Fibroblast of peridontal ligament (primary cell): ENCODE measurements at regions not wholly inside any gene's neighbourhood (a gene's known extent, or its start where the extent isn't known, plus 50 kb on each side); places are given as distances from the start of the nearest gene placed in this dataset.
"Not testable (repeated sequence)": the region's sequence is repeated elsewhere in the genome, so short reads cannot be mapped to it uniquely, and the experiment has no call there.

Source experiments
- DNase-seq: peaks from one replicate; pipeline ENCODE4 v3.0.0-alpha.2; 2010; ENCODE audit errors: extremely low read depth

DNA sequence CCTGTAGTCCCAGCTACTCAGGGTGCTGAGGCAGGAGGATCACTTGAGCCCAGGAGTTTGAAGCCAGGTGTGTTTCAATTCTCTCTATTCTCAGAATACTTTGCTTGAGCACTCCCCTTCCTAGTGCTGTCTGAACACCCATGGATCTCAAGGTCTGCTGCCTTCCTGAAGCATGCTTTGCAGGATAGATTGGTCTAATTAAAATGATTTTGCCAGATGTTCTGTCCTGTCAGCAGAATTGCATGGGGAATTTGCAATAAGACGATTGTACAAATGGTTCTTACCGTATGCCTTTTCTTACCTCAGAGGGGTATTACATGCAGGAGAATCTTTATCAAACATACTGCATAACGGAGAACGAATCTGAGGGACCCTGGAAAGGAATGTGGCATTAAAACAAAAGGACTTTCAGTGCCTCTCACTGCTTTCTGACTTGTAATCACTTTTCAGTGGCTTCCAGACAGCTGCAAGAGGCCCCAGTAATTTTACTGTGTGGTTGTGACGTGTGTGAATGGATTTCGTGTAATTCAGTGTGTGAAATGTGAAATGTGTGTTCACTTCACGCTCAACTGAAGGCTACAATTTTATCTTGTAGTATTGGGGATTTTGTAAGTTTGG, 587.2 kb upstream of the SEMA6A start:
- no peak for DNase-seq

DNA sequence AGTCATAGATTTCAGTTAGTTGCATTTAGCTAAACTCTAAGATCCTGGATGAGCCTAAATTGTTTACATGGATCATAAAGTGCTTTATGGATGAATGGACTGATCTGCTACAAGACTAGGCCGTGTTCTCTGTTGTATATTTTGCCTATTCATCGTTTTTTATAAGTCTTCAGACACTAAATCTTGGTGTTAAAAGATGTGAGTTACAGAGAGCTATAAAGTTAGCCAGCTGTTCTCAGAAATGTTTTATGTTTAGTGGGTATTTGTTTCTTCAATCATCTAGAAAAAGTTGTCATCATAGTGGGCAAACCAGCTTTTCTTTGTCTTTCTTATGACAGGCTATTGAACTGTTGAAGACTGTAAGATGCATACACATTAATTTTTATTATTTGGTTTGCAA, 585.8 kb upstream of the SEMA6A start:
- no peak for DNase-seq

GRCh38 chr5:117149312-117149711, 574.7 kb upstream of the SEMA6A start:
- DNase-seq = no peak

GRCh38 chr5:117144086-117144485, 569.5 kb upstream of the SEMA6A start:
- no peak for DNase-seq

DNA sequence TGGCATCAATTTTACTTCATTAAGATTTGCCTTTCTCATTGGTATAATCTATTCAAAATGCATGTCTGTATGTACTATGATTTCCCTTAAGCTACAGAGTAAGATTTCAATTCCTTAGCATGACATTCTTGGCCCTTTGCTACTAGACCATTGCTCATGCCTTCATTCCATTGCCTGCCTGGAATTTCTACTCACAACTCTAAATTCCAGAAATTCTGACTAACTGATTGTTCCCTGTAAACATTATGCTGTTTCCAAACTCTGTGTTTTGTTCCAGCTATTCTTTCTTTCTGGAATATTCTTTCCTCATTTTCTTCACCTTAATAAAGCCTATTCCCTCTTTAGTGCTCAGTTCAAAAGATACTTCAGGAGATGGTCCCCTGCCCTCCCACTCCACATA, 568.8 kb upstream of the SEMA6A start:
- DNase-seq = peak; percentile 0

DNA sequence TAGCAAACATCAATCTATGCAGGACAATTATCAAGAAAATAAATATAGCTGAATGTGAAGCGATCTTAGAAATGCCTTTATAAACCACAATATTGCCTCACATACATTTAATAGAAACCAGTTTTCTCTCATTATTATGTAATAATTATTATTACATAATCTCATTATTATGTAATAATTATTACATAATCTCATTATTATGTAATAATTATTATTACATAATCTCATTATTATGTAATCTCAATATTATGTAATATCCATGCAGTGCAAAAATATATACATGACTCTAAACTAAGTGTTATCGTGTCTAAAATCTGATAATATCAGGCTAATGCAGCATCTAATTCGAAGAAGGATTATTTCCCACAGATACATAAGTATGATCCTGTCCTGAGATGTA, 563.9 kb upstream of the SEMA6A start:
- DNase-seq = no peak

- no peak for DNase-seq
These were observed 561.2 kb upstream of the SEMA6A start for GRCh38 chr5:117135851-117136250.

DNA sequence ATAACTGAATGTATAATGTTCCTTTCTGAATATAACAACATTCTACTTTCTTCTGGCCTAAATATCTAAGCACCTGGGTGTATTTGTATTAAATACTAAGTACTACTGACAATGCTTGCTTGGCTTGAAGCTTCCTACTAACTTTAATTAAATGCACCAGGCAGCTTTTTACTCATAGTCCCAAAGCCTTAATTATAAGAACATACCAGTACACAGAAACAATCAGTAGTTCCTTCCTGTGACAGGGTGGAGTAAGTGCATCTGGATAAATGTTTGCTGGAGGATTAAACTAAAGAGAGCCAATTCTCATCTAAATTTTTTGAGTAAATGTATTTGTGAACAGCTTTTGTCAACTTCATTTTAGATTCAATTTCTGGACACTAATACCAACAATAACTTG, 558.6 kb upstream of the SEMA6A start:
- no peak for DNase-seq

- DNase-seq = no peak
These were observed 557.3 kb upstream of the SEMA6A start for GRCh38 chr5:117131876-117132275.

GRCh38 chr5:117131048-117131679, 556.5 kb upstream of the SEMA6A start:
- DNase-seq = no peak

GRCh38 chr5:117118499-117118898, 543.9 kb upstream of the SEMA6A start:
- DNase-seq = no peak

DNA sequence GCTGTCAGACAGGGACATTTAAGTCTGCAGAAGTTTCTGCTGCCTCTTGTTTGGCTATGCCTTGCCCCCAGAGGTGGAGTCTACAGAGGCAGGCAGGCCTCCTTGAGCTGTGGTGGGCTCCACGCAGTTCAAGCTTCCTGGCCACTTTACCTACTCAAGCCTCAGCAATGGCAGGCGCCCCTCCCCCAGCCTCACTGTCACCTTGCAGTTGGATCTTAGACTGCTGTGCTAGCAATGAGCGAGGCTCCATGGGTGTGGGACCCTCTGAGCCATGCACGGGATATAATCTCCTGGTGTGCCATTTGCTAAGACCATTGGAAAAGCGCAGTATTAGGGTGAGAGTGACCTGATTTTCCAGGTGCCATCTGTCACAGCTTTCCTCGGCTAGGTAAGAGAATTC, 542.7 kb upstream of the SEMA6A start:
- DNase-seq = not testable (repeated sequence)

GRCh38 chr5:117110548-117110947, 535.9 kb upstream of the SEMA6A start:
- no peak for DNase-seq

DNA sequence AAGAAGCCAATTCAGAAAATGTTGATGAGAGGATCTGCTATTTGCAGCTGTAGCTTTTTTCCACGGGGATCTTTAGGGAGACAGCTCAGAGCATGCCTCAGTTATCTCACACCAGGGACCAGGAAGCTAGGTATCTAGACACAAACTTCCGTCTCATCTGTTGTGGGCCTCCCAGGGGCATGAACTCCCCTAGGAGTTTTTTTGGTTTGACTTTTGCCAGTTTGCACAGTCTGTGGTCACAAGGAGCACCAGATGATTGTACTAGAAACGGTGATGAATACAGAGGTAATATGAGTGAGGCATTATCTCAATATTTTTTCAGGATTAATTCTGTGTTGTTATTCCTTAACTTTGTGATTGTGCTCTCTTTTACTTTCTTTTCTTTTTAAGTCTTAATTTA, 533.2 kb upstream of the SEMA6A start:
- DNase-seq = no peak

- no peak for DNase-seq
These were observed 529.1 kb upstream of the SEMA6A start for GRCh38 chr5:117103703-117104102.

- DNase-seq = no peak
These were observed 528.0 kb upstream of the SEMA6A start for GRCh38 chr5:117102591-117102990.

GRCh38 chr5:117100176-117100575, 525.6 kb upstream of the SEMA6A start:
- DNase-seq = no peak

DNA sequence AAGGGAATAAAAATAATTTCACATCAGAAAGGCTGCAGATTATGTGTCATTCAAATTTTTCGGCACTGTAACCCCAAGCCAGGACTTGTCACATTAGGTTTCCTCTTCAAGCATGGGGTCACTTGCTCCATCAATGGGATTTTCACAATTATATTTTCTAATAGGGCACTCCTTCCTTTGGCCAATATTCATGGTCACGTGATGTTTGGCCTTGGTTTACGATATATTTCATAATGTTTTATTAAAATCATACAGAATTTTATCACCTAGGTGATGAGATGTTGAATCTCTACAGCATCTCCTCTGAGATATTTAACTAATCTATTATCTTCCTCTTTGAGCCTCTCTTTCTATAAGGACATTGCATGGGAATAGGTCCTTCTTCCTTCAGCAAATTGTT, 523.5 kb upstream of the SEMA6A start:
- DNase-seq = no peak

DNA sequence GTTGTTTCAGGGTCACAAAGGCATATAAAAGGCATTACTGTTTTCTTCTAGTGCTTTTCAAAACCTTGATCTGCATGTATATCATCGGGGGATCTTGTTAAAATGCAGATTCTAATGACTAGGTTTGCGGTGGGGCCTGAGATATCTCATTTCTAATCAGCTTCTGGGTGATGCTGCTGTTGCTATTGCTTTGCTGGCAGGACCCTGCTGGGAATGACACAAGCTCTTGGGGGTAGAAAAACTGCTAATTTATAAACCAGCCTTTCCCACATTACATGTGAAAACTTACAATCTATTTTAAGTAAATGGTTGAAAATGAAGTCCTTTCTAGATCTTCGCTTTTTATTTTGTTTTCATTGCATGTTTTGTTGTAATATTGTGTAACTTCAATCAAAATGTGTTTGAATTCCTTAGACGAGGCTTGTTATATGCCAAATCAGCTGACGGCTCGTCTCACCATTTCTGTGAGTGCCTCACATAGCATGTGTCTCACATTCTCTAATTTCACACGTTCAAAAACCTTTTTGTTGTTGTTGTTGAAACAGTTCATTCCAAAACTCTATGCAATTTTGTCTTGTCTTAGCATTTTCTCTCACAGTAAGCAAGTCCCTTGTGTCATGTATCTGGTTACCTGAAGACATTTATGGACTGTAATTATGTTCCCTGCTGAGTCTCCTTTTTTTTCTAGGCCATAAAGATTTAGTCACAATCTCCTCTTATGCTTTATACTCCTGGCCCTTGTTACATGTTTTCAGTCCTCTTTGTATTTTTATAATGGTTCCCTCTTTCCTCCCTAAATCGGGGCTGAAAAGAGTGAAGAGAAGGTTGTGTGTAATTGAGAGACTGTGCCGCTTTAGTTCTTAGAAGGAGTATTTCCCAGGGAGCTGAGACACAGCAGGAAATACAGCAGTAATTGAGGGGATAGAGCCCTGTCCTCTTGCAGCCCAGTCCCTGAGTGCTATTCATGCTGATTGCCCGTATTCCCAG, 521.0 kb upstream of the SEMA6A start:
- DNase-seq = no peak

- no peak for DNase-seq
These were observed 519.6 kb upstream of the SEMA6A start for GRCh38 chr5:117094114-117094815.

DNA sequence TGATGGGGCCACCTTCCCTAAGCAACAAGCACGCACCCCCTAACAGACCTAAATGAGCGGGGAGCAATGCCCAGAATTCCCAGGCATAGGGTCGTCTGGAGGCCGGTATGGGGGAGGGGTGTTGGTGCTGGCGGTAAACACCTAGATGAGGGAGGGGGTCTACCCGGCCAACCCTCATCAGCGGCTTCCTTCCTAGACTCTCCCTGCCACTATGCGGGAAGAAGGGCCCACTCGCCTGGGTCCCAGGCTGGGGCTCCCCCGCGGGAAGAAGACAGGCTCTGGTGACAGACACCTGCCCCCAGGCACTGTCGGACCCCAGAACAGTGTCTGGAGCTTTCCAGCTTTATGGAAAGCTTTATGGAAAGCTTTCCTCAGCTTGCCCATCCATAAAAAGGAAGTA, 519.0 kb upstream of the SEMA6A start:
- DNase-seq = no peak

DNA sequence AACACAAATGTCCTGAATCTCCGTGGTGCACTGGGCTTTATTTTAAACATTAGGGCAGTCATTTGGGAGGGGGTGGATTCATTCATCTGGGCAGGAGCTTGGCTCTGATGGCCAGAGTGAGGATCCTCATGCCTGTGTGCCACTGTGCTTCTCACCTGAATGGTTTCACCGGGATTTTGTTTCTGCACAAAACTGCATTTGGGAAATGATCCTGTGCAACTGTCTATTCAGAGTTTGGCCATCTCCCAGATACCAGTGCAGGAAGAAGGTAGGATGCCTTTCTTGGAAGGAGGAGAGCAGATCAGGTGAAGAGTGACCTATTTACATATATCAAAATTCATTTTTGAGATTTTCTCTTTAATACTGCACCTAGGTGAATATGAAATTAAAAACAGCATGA, 514.4 kb upstream of the SEMA6A start:
- DNase-seq = no peak
